Iris pigment epithelial cell (primary cell): ENCODE measurements at regions not wholly inside any gene's neighbourhood (a gene's known extent, or its start where the extent isn't known, plus 50 kb on each side); places are given as distances from the start of the nearest gene placed in this dataset.

ENCODE experiments used
- DNase-seq: peaks from one replicate; pipeline ENCODE4 v3.0.0-alpha.2; 2011; ENCODE audit warnings: low read depth

DNA sequence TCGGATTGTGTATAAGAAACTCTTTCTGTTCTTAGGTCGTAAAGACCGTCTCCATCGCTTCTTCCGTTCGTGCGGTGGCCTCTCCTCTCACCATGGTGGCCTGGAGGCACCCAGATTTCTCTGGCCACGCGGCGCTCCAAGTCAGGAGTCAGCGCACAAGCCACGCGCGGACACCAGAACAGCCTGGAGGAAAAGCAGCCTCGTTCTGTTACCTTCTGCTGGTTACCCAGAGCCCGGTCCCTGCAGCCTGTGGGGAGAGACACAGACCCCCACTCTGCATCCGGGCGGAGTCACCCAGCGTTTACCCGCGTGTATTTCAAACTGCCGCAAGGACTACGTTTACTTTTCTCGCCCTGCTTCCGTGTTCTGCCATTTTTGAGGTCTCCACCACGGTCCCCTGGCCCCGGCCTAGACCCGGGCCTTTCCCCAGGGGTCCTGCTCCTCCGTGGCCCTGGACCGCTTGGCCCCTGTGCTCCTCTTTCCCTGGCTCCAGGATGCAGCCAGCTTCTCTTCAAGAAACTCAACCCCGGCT, 776.1 kb downstream of the BRD1 start:
- no peak for DNase-seq

GRCh38 chr22:49049691-49050090, 778.0 kb downstream of the BRD1 start:
- DNase-seq, result no peak

DNA sequence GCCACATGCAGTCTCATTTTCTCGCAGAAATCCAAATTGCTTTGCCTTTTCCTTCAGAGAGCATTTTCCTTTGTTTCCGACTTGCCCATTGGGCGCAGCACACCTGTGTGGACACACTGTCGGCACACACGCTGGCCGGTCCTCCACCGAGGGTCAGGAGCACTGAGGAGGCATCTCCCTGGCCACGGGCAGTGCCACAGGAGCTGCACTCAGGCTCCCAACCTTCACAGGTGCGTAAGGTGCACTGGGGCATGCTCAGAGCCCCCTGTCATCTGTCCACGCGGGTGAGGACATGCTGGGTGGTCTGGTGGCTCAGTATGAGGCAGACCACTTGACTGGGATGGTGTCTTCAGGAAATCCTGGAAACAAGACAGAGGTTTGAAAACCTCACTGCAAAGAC, 779.1 kb downstream of the BRD1 start:
- DNase-seq, result no peak

GRCh38 chr22:49047447-49047846, 780.2 kb downstream of the BRD1 start:
- peak; percentile 3 for DNase-seq

DNA sequence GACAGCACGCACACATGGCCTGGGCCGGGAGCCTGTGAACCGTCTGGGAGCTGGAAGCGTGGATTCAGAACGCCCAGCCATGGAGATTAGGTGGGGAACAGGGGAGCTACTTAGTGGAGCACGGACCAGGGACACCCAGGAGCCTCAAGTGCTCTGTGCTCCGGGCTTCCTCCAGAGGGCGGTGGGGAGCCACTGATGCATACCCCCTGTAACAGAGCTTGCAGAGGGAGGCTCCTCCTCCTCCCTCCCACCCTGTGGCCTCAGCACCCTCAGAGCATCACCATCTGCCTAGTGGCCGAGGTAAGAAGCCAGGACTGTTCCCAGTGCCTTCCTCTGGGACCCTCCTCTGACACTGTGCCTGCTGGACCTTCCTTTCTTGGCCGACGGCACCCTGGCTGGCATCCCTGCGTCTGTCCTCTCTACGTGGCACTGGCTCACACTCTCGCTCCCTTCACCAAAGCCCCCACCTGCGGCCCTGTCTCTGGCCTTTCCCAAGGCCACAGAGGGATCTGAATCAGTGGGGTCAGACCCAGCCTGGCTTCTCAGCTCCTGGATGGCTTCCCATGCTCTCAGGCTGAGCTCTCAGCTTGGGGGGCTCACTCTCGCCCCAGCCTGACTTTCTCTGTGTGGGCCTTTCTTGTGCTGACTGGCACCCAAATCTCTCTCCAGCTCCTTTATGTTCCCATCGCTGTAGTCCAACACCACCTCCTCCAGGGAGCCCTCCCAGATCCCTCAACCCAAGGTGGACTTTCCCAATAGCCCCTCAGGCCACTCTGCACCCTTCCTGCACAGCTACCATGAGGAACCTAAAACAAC, 780.9 kb downstream of the BRD1 start:
- no peak for DNase-seq

- DNase-seq, result no peak
These were observed 781.6 kb downstream of the BRD1 start for GRCh38 chr22:49046000-49046545.

GRCh38 chr22:49045276-49045675, 782.4 kb downstream of the BRD1 start:
- no peak for DNase-seq

DNA sequence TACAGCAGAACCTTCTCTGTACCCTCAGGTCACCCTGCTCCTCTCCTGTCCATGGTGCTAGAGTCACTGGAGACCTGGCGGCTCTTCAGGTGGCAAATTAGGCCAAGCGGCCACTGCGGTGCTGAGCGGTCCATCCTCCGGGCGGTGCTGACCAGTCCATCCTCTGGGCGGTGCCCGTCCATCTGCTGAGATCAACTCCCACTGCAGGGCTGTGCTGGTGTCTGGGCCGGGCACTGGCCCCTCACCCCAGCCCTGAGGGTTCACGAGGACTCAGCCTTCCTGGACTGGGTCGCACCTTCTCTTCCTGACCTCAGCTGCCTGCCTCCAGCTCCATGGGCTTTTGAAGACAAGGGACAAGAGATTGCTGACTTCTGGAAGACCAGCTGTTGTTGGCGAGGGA, 782.9 kb downstream of the BRD1 start:
- no peak for DNase-seq

GRCh38 chr22:49044091-49044490, 783.6 kb downstream of the BRD1 start:
- no peak for DNase-seq

GRCh38 chr22:49042877-49043859, 784.5 kb downstream of the BRD1 start:
- DNase-seq, result no peak

DNA sequence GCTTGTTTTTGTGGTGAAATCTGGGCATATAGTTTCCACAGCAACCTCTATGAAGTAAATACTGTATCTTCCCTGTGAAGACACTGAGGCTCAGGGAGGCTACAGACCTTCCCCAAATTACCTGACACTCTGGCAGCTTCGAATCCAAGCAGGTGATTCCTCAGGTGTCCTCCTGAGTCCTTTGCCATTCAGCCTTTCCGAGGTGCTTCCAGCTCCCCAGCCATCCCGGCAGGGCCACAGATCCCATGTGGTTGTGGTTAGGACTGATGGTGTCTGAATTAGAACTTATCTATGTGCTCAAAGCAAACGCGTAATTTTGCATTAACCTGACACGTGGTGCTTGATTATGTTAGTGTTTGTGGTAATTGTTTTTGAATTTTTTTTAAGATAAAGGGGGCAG, 785.6 kb downstream of the BRD1 start:
- DNase-seq, result no peak

- no peak for DNase-seq
These were observed 786.8 kb downstream of the BRD1 start for GRCh38 chr22:49040754-49041467.

DNA sequence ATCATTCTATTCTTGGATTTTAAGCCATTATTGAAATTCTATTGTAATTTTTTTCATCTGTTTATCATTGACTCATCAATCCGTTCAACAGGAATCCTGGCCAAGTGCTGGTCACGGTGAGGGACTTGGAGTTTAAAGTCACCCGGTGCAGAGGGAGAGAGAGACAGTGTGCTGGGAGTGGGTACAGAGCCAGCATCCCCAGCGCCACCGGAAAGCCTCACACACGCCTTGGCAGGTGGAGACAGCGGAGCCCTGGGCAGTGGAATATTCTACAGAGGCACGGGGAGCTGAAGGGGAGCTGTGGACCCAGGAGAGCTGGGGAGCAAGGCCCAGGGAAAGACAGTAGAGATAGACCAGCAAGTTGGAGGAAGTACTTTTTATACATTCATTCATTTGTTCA, 787.6 kb downstream of the BRD1 start:
- no peak for DNase-seq

DNA sequence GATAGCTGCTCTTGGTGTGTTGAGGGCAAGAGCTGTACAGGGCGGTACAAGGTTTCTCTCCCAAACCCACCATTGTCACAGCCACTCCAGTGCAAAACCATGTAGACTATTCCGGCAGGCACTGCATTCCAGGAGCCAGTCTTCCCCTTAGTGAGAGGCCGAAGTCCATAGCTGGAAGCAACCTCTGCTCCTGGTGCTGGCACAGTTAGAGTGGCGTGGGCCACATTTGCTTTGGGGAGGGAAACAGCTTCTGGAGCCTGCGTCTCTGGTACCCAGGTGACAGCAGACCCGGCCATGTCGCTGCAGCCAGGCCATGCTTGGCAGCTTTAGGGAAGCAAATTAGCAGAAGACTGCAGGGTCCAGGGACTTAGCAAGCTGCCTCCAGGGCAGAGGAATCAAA, 788.0 kb downstream of the BRD1 start:
- no peak for DNase-seq

DNA sequence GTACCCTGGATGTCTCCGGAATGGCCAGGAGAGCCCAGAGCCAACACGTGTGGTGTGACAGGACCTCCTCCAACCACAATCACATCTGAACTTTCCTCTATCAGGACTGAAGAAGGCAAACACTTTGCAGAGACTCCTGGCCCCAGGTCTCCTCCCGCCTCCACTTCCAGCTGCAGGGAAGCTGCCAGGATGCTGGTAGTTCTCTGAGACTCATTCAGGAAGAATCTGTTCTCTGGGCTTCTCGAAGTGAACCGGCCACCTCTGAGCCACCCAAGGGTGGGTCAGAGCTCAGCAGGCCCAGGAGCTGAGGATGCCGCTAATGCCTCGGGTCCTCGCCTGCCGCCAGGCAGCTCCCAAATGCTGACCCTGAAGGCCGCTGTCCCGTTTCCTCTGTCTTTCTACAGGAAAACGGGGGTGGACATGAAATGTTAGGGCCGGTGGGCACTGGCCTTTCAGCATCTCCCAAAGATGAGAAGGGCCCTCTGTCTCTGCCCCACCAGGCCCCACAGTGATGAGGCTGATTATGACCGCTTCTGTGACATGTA, 789.9 kb downstream of the BRD1 start:
- DNase-seq, result no peak

DNA sequence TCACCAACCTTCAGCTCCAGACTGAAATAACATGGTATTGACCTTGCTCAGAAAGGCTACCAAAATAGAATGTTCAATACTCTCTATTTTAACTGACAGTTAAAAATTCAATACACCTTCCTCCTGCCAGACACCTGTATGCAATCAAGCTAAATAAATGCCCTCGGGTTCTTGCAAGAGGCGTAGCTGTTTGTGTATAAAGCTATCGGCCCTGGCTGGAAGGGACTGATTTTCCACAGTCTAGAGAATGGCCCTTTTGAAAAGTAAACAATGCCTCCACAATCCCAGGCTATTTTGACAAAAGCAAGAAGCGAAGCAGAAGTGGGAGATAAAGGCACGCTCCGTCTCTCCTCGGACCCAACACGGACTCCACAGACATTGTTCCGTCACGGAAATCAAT, 791.2 kb downstream of the BRD1 start:
- DNase-seq, result no peak

DNA sequence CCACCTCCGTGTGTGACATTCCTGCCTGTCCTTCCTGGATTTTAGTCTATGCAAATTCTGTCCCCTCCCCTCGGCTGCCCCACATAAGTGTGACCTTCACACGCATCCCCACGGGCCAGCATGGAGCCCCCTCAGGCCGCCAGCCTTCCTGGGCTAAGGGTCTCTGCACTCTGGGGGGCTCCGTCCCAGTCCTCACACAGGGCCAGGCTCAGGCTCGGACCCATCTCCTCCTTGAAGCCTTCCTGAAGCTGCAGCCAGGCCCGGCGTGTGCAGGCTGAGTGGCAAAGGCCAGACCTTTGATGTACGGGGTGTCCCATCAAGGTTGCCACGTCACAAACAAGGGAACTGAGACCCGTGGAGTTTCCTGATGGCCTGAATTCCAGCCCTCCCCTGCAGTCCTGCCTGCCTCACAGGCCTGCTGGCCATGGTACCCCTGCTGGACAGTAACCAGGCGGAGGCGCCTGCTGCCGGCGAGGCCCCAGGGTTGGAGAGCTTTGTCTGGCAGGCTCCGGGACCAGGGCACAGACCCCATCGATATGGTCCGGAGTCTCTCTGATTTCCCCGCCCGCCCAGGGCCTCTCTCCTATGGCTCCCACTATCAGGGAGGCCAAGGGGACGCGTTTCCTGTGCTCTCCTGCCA, 791.7 kb downstream of the BRD1 start:
- no peak for DNase-seq

- DNase-seq, result no peak
These were observed 792.5 kb downstream of the BRD1 start for GRCh38 chr22:49034836-49035817.

DNA sequence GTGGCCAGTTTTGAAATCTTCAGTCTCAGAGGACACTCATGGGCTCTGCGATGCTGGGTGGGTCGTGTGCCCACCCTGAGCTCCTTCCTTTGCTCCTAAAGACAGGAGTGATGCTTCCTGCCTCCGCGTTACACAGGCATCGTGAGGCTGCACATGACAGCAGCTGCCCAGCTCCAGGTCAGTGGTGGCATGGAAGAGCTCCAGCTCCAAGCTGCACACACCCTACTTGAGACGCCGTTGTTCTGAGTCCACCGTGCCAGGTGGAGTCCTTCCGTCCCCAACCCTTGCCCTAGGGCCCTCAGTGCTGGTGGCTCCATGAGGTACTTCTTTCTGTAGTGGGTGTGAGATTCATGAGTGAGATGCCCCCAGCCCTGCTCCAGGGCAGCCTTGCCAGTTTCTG, 794.1 kb downstream of the BRD1 start:
- no peak for DNase-seq

GRCh38 chr22:49032821-49033220, 794.9 kb downstream of the BRD1 start:
- DNase-seq, result no peak
